ENCODE measurements at regions not wholly inside any gene's neighbourhood (a gene's known extent, or its start where the extent isn't known, plus 50 kb on each side); places are given as distances from the start of the nearest gene placed in this dataset.

DNA sequence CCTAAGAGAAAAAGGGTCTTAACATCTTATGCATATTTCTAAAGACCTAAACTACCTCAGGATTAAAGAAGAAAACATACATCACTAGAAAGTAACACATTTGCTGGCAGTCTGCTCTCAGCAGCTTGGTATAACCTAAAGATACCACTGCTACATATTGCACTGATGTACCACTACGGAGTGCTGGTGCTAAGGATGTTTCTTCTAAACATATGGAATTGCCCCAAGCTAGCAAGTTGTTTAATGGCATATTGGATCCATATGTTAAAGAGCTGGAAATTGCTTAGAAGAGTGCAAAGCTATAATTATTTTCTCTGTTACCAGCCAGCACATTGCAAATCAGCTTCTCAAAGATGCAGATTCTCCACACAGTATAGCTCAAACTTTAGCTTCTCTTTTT lies 436.5 kb upstream of the GALNTL6 start:
- TF ChIP-seq CTCF (IDR thresholded peaks at IDR 0.05 in 4 of 5, conservative IDR thresholded peaks at IDR 0.05 in 1 of 5), result no peak
- no peak for TF ChIP-seq POLR2A (IDR thresholded peaks at IDR 0.05)

Data from gastrocnemius medialis (tissue), 4 donors.